Upper lobe of left lung (tissue), 4 donors: ENCODE measurements at regions not wholly inside any gene's neighbourhood (a gene's known extent, or its start where the extent isn't known, plus 50 kb on each side); places are given as distances from the start of the nearest gene placed in this dataset.

Experiments
- CTCF ChIP-seq, 6 experiments: fragments of 450-650 bp in 4 of 6; fragments of 200-600 bp in 2 of 6; sonication (generic) in 2 of 6; IDR thresholded peaks; one replicate each; pipeline ENCODE4 v1.5.1; 2016 to 2019; ENCODE audit warnings: antibody characterized with exemption in 6 of 6
- EP300 ChIP-seq, 4 donors: sonication (generic); formaldehyde crosslinking; IDR thresholded peaks; one replicate each; pipeline ENCODE4 v1.5.1; 2017; ENCODE audit warnings: antibody characterized with exemption in 4 of 4, control low read depth in 2 of 4

- no peak for TF ChIP-seq EP300 (IDR thresholded peaks at IDR 0.05)
- TF ChIP-seq CTCF (IDR thresholded peaks at IDR 0.05): no peak
Measured at GRCh38 chr12:58465418-58465817, 454.9 kb downstream of the LRIG3 start.
